ENCODE measurements at regions not wholly inside any gene's neighbourhood (a gene's known extent, or its start where the extent isn't known, plus 50 kb on each side); places are given as distances from the start of the nearest gene placed in this dataset.

DNA sequence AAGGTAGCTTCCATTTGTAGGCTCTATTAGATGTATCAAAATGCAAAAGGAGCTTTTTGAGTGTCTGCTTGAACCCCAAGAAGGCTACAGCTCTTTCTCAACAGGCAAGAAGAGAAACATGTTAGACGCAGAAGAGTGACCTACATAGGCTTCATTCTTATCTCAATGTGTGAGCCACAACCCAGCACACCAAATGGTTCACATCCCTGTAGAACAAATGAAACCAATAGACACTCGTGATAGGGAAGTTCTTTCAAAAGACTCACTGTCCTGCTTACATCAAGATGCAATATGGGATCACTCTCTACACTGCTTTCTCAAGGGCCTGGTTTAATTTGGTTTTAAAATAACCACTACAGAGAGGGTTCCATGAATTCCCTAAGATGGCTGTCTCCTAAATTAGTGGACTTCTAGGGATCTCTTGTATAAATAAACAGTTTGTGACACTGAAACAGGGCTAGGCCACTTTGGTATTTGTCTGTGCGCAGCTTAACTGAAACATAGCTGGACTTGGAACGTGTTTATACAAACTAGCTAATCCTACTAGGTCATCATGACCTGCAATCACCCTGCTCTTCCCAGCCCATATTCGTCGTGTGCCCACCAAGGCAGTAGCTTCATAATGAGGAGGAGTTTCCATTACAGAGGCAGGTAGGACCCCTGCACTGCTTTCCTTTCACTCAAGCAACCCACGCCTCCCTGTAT lies 225.4 kb upstream of the PREP start:
- DNase-seq = no peak

DNA sequence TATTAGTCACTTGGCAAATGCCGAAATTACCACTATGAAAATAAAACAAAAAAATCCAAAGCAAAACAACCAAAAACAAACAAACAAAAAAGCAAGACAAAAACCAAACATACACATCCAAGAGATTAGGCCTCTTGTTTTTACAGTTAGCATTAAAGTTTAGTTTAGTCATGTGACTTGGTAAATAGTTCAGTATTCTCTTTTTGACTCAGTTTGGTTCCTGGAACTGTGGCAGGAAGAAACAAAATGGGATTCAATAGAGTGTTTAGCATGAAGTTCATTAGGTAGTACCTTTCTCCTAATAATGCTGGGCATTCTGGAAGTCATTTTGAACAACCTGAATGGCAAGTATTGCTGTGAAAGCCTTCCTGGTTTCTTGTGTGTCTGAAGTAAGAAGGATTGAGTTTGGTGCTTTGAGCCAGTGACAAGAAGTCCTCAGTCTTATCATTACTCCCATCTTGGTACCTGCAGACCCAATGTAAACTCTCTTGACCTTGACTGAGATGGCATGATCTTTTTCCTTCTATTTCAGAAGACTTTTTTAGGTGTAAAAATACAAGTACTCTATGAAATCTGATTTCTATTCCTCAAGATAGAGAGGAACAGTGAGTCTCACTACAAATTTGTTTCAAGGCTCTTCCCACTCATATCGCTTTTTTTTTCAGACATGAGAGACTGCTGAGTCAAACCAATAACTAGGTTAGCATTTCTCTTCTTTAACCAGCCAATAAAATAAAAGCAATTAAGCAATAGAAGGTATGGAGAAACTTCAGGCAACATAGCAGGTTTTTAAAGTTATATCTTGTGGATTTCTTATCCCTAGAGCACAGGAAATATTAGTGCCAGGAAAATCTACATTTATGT lies 223.6 kb upstream of the PREP start:
- no peak for DNase-seq

DNA sequence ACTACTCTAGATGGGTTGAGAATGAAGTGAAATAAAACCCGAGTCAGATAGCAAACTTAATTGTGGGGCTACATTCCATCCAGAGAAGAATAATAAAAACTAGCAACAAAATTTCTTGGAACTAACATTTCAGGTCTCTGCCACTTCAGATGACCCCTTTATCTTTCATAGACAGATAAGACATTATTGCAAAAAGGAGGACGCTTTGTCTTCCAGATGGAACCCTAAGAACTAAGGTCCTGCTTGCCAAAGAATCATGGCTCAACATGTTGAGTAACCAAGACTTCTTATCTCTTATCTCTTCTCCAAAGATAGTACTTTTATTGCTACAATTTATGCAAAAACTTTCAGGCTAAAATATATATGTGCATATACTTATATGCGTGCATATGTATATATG lies 221.1 kb upstream of the PREP start:
- no peak for DNase-seq

DNA sequence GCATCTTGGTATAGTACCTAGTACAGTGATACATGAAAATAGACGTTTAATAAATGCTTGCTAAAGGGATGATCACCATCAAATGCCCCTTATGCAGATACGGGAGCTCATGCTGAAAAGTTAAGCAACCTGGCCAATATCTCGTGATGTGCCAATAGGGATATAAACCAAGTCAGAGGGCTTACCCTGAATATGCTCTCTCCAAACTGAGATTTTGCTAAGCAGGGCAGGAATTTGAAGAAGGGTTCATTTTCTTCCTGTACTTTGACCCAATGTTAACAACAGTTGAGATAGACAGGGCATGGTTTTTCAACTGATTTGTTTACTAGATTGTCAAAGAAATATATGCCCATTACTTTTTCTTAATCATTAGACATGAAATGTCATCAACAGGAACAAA lies 219.3 kb upstream of the PREP start:
- no peak for DNase-seq

DNA sequence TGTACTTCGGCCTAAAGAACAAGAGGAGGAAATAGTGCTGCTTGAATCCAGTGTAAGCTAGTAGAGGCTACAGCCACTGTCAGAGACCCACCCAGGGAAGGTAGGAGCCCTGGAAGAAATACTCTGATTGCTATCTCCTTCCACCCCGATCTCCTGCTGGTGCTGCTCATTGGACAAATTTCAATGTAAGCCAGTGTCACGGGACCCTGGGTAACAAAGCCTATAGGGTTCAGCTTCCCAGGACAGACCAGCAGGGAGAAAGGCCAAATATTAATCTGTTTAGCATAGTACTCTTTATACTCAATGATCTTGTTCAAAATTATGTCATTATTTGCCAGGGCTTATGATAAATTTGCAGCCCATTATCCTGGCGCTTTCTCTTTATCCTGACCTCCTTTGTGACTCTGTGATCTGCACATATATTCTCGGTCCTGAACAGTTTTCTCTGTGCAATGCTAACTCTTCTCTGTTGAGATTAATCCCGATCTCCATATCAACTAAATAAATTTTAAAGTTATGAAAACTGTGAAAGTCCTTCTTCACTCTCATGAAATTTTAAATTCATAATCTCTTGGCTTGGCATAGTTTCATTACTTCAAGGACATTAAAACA lies 218.8 kb upstream of the PREP start:
- DNase-seq = no peak

DNA sequence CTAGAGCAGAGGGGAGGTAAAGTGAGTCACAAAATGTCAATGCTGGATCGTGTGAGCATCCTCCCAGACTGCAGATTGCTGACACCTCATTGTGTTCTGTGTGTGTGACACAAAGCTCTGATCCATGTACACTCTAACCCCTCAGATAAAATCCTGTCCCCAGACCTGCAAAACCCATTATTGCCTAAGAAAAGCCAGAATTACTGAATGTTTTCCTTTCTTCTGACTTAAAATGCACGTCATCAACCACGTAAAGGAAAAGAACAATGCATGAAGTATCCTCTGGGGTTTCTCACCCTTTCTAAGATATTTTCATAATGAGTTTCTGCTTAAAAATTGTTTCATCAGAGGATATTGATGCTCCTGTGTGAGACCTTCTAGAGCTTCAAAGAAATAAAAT lies 218.0 kb upstream of the PREP start:
- no peak for DNase-seq

DNA sequence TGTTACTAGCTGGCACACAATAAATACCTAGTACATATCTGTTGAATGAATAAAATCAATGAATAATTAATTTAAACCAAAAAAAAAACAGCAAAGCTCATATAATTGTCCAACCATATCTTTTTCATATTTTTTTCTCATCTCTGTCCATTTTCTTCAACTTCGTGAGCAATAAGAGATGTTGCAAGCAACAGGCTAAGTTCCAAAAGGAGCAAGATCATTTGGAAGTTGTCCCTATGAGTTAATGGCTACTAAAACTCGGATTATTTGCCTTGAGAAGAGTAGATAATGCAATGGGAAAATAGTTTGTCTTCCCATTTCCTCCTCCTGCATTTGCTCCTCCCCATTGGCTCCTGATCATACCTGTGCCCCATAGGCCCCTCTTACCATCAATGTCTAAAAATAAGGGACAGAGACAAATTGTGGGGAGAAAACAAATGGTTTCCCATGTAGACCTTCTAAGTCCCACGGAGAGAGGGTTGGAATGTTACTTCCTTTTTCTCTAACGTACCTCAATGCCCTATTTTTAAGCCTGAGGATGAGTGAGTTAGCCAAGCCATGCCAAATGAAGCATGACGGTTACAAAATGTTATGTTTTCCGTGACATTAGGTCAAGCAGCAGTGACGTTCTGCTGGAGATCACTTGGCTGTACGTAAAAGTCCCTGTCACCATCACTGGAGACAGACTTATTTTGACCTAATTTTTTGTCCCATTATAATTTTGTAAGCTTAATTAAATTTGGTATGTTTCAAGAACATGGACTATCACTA lies 217.3 kb upstream of the PREP start:
- DNase-seq = no peak

DNA sequence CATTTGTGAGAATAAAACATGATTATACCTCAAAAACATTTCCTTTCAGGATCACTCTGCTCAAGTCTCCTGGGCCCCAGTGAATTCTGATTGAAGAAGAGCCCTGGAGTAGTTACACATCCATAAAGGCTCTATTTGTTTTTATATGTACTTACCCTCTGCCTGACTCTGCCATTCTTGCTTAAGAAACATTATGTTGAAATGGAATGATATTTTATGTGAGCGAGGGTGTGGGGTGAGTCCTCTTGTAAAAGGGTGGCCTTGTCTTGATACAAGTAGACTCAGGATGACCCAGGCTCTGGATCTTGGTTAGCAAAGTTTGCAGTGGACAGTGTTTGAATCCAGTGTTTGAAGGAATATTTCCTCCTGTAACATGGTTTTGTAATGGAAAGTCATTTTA lies 215.4 kb upstream of the PREP start:
- DNase-seq = no peak

DNA sequence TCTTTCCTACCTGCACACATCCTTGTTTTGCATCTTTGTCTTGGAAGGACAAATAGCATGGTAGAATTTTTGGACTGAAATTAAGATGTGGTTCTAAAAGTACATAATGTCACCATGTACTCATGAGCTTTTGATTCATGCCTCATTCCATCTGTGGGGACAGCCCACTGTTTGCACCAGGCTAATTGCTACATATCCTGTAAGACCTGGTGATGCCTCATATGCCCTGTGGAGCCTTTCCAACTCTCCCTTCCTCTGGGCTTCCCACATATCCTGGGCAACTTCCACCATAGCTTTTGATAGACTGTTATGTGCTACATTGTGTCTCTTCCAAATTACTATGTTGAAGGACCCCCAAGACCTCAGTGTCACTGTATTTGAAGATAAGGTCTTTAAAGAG lies 213.6 kb upstream of the PREP start:
- DNase-seq = no peak

DNA sequence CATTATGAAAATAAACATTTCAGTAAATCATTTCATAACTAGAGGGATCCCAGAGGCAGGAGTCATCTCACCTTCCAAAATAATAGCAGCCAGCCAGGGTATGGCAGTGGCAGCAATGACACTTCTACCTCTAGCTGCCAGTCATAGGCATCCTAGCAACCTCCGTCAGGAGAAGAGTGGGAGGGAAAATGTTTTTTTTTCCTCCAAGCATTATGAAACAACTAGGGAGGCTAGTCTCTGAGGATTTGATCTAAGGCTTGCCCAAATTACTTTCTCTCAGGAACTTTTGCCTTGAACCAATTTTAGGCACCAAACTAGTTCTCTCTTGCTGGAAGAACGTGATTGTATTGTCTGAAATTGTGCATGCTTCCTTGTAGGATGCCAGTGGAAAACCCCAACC lies 208.7 kb upstream of the PREP start:
- DNase-seq = no peak

DNA sequence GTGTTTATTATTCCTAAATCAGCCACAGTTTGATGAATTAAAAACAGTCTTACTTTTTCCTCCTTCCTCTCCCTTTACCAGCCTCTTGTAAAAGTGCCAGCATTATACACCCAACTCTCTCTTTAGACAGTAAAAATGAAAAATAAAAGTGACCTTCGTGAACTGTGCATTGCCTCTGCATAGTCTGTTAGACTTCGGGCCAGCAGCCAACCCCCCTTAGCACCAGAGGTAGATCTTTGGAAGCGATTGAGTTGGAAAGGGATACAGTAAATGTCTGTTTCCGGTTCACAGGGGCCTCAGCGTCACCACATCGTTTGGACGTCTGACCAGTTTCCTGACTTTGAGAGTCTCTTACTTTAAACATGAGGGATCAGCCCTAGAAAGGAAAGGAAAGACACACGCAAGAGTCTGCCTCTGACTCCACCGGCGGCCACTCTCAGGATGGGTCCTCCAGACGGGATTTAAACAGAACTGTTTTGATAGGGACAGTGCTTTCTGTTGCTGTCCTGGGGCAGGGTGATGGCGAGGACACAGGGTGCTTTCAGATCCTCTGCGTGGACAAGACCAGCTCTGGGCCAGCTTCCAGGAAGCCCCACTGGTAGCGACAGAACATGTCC lies 206.6 kb upstream of the PREP start:
- DNase-seq = no peak

DNA sequence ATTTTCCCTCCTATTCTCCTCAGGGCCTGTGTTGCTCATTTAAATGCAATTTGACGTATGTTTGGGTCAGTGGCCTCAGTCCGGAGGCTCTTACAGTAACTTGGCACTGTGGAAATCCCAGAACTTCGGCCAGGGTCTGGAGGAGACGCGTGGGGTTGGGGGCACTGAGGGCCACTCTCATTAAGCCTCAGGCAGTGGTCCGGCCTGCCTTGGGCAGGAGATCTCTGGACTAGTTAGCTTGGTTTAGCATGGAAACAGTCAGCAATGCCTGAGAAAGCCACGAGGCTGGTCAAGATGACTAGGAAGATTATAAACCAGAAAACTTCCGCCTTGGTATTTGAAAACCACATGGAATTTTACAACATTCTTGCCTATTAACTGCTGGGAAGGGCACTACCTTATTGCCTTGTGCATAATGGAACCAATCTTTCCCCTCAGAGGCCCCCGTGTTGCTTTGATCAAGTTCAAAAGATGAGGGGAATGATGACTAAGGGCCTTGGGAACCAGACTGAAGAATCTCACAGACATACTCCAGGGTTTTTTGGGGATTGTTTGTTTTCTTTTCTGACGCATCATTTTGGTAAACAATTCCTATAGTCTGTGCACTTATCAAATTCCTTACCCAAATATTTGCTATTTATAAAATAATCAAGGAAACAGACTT lies 206.0 kb upstream of the PREP start:
- no peak for DNase-seq

DNA sequence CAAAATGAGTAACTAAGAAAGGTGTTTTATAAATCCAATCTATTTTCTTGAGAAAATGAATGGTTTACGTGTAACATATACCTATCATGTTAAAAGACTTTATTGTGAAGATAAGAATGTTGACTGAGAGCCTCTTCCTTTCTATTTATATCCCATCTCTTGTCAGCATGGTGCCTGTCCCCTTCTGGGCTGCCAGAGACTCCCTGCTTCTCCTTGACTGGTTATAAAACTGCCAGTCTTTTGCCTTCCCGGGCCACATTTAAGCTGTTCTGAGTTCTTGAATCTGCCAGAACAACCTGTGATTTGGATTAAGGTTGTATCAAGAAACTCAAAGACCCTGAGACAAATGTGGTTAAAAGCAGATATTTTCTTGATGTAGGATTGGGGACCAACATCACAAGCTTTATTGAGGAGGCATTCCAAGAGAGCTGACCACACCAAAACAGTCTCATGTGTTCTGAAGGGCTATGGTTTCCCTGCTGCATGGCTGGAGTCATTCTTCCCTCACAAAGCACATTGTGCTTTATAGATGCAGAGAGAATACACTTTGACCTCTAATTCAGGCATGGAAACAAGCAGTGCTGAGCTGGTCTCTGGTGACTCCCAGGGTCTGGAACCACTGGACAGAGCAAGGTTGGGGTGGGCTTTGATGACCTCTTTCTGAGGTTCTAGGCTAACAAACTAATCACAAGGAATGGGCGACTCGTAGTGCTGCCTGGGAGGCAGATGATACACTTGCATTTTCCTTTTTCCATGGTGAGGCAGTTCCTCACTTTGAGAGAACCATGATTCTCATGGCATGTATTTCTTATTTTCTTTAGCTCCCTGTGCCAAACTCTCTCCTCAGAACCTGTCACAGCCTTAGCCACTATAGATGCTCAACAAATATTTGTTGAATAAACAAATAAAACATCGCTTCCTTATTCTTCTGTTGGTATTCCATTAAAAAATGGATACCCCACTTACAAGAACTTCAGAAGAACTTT lies 205.0 kb upstream of the PREP start:
- no peak for DNase-seq

DNA sequence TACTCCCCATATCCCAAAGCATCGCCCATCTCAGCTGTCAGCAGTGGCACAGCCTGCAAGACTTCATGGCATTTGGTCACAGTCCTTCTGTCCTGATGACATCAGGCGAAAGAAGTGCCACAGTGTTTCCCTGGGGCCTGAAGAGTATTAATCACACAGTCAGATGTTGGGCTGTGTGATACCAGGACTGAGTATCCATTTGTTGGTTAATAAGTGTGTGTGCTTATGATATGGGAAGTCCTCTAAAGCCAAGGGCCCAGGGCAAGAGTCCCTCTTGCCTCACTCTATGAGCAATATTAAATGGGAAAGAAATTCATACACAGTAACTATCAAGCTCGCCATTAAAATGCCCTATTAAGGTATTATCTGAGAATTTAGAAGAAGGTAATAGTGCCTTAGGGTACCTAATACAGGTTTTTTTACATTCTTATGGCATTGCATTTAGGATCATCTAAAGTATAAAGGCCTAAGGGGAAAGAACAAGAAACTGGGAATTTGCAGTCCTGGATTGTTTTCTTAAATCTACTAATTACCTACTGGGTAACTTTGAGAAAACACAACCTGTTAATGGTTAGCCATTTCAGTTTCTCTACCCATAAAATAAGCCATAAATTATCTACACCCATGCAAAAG lies 204.1 kb upstream of the PREP start:
- DNase-seq = no peak

DNA sequence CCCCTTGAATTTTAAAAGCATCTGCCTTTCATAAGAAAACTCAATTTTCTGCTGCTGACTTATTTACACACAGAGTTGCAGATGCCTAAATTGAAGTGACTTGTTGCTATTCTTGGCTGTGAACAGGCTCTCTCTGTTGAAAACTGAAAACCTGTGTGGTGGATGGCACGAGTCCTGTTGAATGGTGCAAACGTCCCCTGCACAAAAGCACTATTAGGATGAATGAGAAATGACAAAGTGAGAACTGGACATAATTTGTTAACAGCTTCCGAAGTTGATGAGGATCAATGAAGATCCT lies 201.7 kb upstream of the PREP start:
- no peak for DNase-seq

DNA sequence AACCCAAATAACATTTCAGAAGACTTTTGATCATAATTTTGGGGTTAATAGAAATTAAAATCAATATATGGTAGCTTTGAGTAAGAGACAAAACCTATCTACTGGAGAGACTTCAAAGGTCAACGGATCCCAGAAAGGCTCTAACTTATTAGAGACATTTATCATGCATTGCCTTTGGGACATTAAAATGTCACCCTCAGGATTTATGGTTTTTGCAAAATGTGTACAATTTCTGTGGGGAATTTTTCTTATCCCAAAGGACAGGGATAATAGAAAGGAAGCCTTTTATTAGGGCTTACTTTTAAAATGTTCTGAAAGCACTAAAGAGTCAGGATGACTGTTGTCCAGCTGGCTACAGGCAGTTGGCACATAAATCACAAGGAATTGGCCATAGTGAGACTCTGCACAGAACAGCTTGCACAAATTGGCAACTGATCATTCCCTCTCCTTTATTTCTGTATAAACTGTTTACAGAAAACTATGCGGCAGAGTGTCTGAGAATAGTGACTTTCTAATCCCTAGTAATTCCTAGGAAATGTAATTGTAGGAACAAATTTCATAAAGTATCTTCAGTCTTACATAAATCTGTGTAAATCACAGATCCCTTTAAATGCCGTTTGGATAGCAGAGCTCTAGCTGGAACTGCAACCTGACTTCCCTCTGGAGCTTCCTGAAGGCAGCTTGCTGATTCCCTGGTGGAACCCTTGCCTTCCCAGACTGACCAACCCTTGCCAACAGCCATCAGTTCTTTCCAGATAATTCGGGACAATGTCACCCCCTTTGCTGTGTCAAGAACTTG lies 201.1 kb upstream of the PREP start:
- no peak for DNase-seq

DNA sequence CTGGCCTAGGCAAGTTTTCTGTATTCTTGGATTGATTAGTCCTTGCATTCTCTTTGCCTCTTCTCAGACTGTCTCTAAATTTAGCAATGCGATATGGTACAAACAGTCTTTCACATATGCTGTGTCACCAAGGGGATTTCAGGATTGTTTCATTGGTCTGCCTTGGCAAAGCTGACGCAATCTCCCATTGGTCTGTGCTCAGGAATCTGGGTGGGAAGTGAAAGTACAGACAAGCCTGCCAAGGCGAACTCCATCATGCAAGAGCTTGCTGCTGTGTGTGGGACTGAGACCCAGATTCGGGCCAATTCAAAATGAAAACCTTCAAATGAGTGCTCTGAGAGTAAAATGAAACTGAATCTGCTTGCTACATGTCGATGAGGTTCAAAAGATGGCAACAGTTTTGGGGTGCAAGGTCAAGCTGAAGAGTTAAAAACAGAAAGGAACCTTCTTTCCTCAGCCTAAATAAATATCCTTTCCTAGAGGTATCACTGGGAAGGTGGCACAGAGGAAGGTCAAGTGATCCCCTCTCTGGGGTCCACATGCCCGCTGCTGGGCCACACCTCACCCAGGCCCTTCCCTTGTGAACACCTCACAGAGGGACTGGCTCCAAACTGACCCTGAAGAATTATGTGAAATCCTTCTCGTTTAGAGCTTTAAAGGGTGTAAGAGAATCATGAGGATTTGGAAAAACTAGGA lies 198.8 kb upstream of the PREP start:
- no peak for DNase-seq

DNA sequence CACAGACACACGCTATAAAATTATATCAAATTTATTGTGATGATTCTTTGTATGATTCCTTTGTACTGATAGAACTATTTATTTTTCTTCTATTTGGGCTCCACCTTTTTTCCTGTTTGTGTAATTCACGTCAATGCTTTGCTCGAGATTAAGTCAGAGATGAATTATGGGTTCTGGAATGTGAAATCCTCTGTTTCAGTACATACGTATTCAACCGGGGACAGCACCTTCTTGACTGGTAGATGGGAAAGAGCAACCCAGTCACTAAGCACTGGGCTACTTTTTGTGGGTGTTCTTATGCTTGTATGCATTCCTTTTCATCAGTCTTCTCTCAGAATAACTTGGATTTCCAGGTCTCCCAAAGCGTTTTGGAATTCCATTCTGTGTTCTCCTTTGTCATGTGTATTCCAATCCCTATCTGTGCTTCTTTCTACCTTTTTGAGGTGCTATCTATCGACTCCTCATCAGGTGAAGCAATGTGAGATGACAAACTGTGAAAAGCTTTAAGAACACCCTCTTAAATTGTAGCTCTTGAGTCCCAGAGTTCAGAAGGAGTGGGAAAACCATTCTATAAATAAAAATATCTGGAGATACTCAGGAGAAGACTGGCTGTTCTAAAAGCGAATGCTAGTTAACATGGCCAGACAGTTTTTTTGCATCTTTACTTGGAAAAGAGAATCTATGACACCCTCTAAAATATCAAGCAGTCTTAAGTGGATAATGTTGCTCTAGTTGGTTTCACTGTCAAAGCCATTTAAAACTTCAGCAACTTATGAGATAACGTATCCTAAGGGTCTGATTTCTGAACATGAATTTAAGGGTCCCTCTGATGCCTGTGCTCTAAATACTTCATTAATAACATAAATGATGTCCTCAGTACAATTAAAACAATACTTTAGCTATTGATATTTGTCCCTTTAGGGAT lies 197.7 kb upstream of the PREP start:
- no peak for DNase-seq

Measured in activated CD4-positive, alpha-beta T cell treated with anti-CD3 and anti-CD28 coated beads for 1 hour (primary cell).